H1 (cell line): ENCODE measurements at regions not wholly inside any gene's neighbourhood (a gene's known extent, or its start where the extent isn't known, plus 50 kb on each side); places are given as distances from the start of the nearest gene placed in this dataset.

Experiments used
- CTCF ChIA-PET: fragments of 300-600 bp; sonication (Branson Sonifier 250); formaldehyde crosslinking; loops from one replicate; lab custom pipeline; 2021; ENCODE audit not compliant: partially characterized antibody; lab: Charles Lee
- POLR2A ChIA-PET: fragments of 300-600 bp; sonication (Branson Sonifier 250); formaldehyde crosslinking; loops from one replicate; lab custom pipeline; 2021; ENCODE audit warnings: inconsistent platforms; ENCODE audit not compliant: partially characterized antibody; lab: Charles Lee
- DNase-seq, 2 experiments: peaks; one replicate each; pipeline versions ENCODE4 v3.0.0 to v3.0.0-alpha.2; 2010 to 2022; ENCODE audit warnings: low spot score in 2 of 2, low read depth in 1 of 2, mixed read lengths in 1 of 2
- FAIRE-seq: peaks from 2 replicates; lab custom pipeline; 2011; peaks lifted over from hg19 to GRCh38; lab: Jason Lieb, UNC
- H2AFZ ChIP-seq: 2 replicates; pipeline ENCODE4 v1.8.1; 2012; ENCODE audit warnings: low read length, inconsistent platforms
- H2AK5ac ChIP-seq: 2 replicates; pipeline ENCODE4 v1.6.1; 2013; ENCODE audit warnings: low read depth, low read length
- H2BK120ac ChIP-seq: replicated peaks from 2 replicates; pipeline ENCODE3; 2013; ENCODE audit warnings: low read depth, low read length, inconsistent platforms
- H2BK12ac ChIP-seq: 2 replicates; pipeline ENCODE4 v1.6.1; 2013; ENCODE audit warnings: low read depth, low read length
- H2BK15ac ChIP-seq: 2 replicates; pipeline ENCODE4 v1.6.1; 2013; ENCODE audit warnings: low read length
- H2BK20ac ChIP-seq: 2 replicates; pipeline ENCODE4 v1.6.1; 2013; ENCODE audit warnings: low read length
- H2BK5ac ChIP-seq: 2 replicates; pipeline ENCODE4 v1.6.1; 2013; ENCODE audit warnings: low read depth, low read length
- H3K14ac ChIP-seq: 2 replicates; pipeline ENCODE4 v1.6.1; 2013; ENCODE audit warnings: inconsistent platforms; ENCODE audit not compliant: insufficient read length
- H3K18ac ChIP-seq: 2 replicates; pipeline ENCODE4 v1.6.1; 2013; ENCODE audit warnings: low read length; ENCODE audit errors: extremely low read depth
- H3K23ac ChIP-seq: 2 replicates; pipeline ENCODE4 v1.6.1; 2013; ENCODE audit warnings: inconsistent platforms; ENCODE audit not compliant: insufficient read length
- H3K23me2 ChIP-seq: 2 replicates; pipeline ENCODE4 v1.6.1; 2013; ENCODE audit warnings: low read depth, low read length
- H3K27ac ChIP-seq: 2 replicates; pipeline ENCODE4 v1.6.1; 2011; ENCODE audit warnings: low read depth, low read length, inconsistent platforms
- H3K27me3 ChIP-seq, 4 experiments: replicated peaks in 1 of 4; 1 replicate in 1 of 4; 2 replicates in 3 of 4; pipeline versions ENCODE4 v1.6.1 to v1.8.1; 2011 to 2013; ENCODE audit warnings: low read length in 3 of 4, mild to moderate bottlenecking in 3 of 4, inconsistent platforms in 2 of 4, mixed read lengths in 2 of 4, moderate library complexity in 1 of 4; ENCODE audit not compliant: control insufficient read depth in 3 of 4, insufficient read depth in 3 of 4; ENCODE audit errors: extremely low read depth in 1 of 4
- H3K36me3 ChIP-seq, 4 experiments: 2 replicates each; pipeline versions ENCODE4 v1.6.1 to v1.8.1; 2011 to 2013; ENCODE audit warnings: mild to moderate bottlenecking in 4 of 4, low read length in 3 of 4, moderate library complexity in 2 of 4, control low read depth in 1 of 4, inconsistent platforms in 1 of 4; ENCODE audit not compliant: insufficient read depth in 4 of 4, control insufficient read depth in 2 of 4
- H3K4ac ChIP-seq: replicated peaks from 2 replicates; pipeline ENCODE3; 2013; ENCODE audit warnings: low read length, low read depth, mixed read lengths, inconsistent platforms; ENCODE audit not compliant: insufficient read length
- H3K4me1 ChIP-seq, 4 experiments: replicated peaks in 1 of 4; 1 replicate in 1 of 4; 2 replicates in 3 of 4; pipeline versions ENCODE4 v1.6.1 to v1.8.1; 2011 to 2013; ENCODE audit warnings: low read length in 3 of 4, inconsistent platforms in 2 of 4, mixed read lengths in 1 of 4; ENCODE audit not compliant: insufficient read depth in 4 of 4, control insufficient read depth in 3 of 4
- H3K4me2 ChIP-seq, 2 experiments: 2 replicates each; pipeline versions ENCODE4 v1.6.1 to v1.8.1; 2011 to 2013; ENCODE audit warnings: low read depth in 2 of 2, low read length in 2 of 2, control low read depth in 1 of 2, inconsistent platforms in 1 of 2, mild to moderate bottlenecking in 1 of 2; ENCODE audit not compliant: insufficient read depth in 1 of 2
- H3K4me3 ChIP-seq, 4 experiments: fragments of 200-600, 300-600 bp in 1 of 4; sonication (generic), shearing (Covaris generic), sonication (Bioruptor Twin) in 1 of 4; 2 replicates each; pipeline versions ENCODE4 v1.5.1 to v1.8.1; 2011 to 2016; ENCODE audit warnings: low read length in 4 of 4, low read depth in 3 of 4, control low read depth in 2 of 4, inconsistent platforms in 2 of 4, mild to moderate bottlenecking in 2 of 4, mixed read lengths in 1 of 4, moderate library complexity in 1 of 4; ENCODE audit not compliant: insufficient read depth in 2 of 4; ENCODE audit errors: extremely low read depth in 1 of 4
- H3K56ac ChIP-seq: replicated peaks from 2 replicates; pipeline ENCODE3; 2013; ENCODE audit warnings: low read depth, mild to moderate bottlenecking, mixed read lengths, low read length, inconsistent platforms; ENCODE audit not compliant: insufficient read length
- H3K79me1 ChIP-seq: 2 replicates; pipeline ENCODE4 v1.6.1; 2013; ENCODE audit warnings: low read depth, low read length, control low read depth
- H3K79me2 ChIP-seq, 2 experiments: 2 replicates each; pipeline versions ENCODE4 v1.6.1 to v1.8.1; 2012 to 2013; ENCODE audit warnings: low read length in 2 of 2, mild to moderate bottlenecking in 2 of 2, inconsistent platforms in 1 of 2; ENCODE audit not compliant: insufficient read depth in 2 of 2, control insufficient read depth in 1 of 2
- H3K9ac ChIP-seq, 4 experiments: replicated peaks in 1 of 4; 1 replicate in 1 of 4; 2 replicates in 3 of 4; pipeline versions ENCODE4 v1.6.1 to v1.8.1; 2011 to 2013; ENCODE audit warnings: low read depth in 3 of 4, low read length in 3 of 4, control low read depth in 2 of 4, mild to moderate bottlenecking in 2 of 4, moderate library complexity in 2 of 4, inconsistent platforms in 1 of 4; ENCODE audit errors: extremely low read depth in 1 of 4
- H3K9me3 ChIP-seq, 2 experiments: 2 replicates each; pipeline versions ENCODE4 v1.6.1 to v1.8.1; 2012 to 2013; ENCODE audit warnings: mild to moderate bottlenecking in 2 of 2, moderate library complexity in 2 of 2, control low read depth in 1 of 2, inconsistent platforms in 1 of 2, low read depth in 1 of 2, low read length in 1 of 2, mixed read lengths in 1 of 2; ENCODE audit not compliant: insufficient read depth in 2 of 2
- H4K20me1 ChIP-seq, 2 experiments: replicated peaks in 1 of 2; 2 replicates each; pipeline versions ENCODE3 to v1.8.1; 2011 to 2013; ENCODE audit warnings: inconsistent platforms in 2 of 2, low read length in 2 of 2, mild to moderate bottlenecking in 1 of 2; ENCODE audit not compliant: insufficient read depth in 2 of 2, control insufficient read depth in 1 of 2
- H4K5ac ChIP-seq: 2 replicates; pipeline ENCODE4 v1.6.1; 2013; ENCODE audit warnings: low read length, low read depth, mixed read lengths, inconsistent platforms; ENCODE audit not compliant: insufficient read length
- H4K8ac ChIP-seq: 2 replicates; pipeline ENCODE4 v1.8.0; 2013; ENCODE audit warnings: mild to moderate bottlenecking, moderate library complexity, low read length, inconsistent platforms; ENCODE audit not compliant: insufficient read depth; ENCODE audit errors: extremely low read depth
- H4K91ac ChIP-seq: replicated peaks from 2 replicates; pipeline ENCODE3; 2013; ENCODE audit warnings: low read length, mixed read lengths, inconsistent platforms; ENCODE audit not compliant: insufficient read length
- ASH2L ChIP-seq: fragments of 200-600, 300-600 bp; sonication (generic); IDR thresholded peaks from one replicate; pipeline ENCODE4 v1.7.1; 2017; ENCODE audit warnings: low read length
- BCL11A ChIP-seq, 2 experiments: IDR thresholded peaks; one replicate each; pipeline ENCODE4 v1.6.1; 2011; ENCODE audit warnings: low read depth in 2 of 2, low read length in 2 of 2, mild to moderate bottlenecking in 2 of 2
- CTCF ChIP-seq, 3 experiments: IDR thresholded peaks; 1 replicate in 2 of 3; 2 replicates in 1 of 3; pipeline versions ENCODE4 v1.5.1 to v1.6.1; 2011; ENCODE audit warnings: low read length in 3 of 3, mild to moderate bottlenecking in 3 of 3, inconsistent platforms in 2 of 3, low read depth in 1 of 3, moderate library complexity in 1 of 3; ENCODE audit not compliant: insufficient read depth in 1 of 3; ENCODE audit errors: control extremely low read depth in 1 of 3
- KDM1A ChIP-seq: fragments of 200-600, 300-600 bp; sonication (generic); IDR thresholded peaks from 2 replicates; pipeline ENCODE4 v1.7.1; 2016; ENCODE audit warnings: mild to moderate bottlenecking, low read length, borderline replicate concordance
- KDM4A ChIP-seq: IDR thresholded peaks from one replicate; pipeline ENCODE4 v1.7.1; 2012; ENCODE audit warnings: low read depth, mild to moderate bottlenecking, moderate library complexity, low read length, inconsistent platforms; ENCODE audit not compliant: severe bottlenecking
- MAFK ChIP-seq: IDR thresholded peaks from 2 replicates; pipeline ENCODE4 v1.6.1; 2012; ENCODE audit warnings: low read depth, mild to moderate bottlenecking, improper control_type of control experiment, low read length
- RAD21 ChIP-seq, 2 experiments: IDR thresholded peaks in 1 of 2; conservative IDR thresholded peaks in 1 of 2; 2 replicates each; pipeline ENCODE4 v1.6.1; 2011; ENCODE audit warnings: low read depth in 2 of 2, low read length in 2 of 2, improper control_type of control experiment in 1 of 2, inconsistent platforms in 1 of 2, mild to moderate bottlenecking in 1 of 2, moderate library complexity in 1 of 2
- SIN3A ChIP-seq, 2 experiments: IDR thresholded peaks in 1 of 2; conservative IDR thresholded peaks in 1 of 2; 2 replicates each; pipeline ENCODE4 v1.6.1; 2011 to 2012; ENCODE audit warnings: low read length in 2 of 2, improper control_type of control experiment in 1 of 2, low read depth in 1 of 2, mild to moderate bottlenecking in 1 of 2
- WGBS, 2 experiments: shearing (Covaris generic) in 1 of 2; methylation state at CpG; one replicate each; pipeline versions ENCODE4 v1.1.6 to v1.1.7; 2013 to 2015; ENCODE audit warnings: low lambda C conversion rate in 2 of 2, mixed read lengths in 2 of 2, inconsistent platforms in 1 of 2, low coverage in 1 of 2, missing lambda C conversion rate in 1 of 2; ENCODE audit not compliant: insufficient replicate concordance in 2 of 2, insufficient coverage in 1 of 2, insufficient read length in 1 of 2; ENCODE audit errors: extremely low coverage in 1 of 2, missing lambda C conversion rate in 1 of 2; 5-methylcytosine and 5-hydroxymethylcytosine counted together
- TF ChIP-seq, protein P1 (sequence below): IDR thresholded peaks from 2 replicates; pipeline ENCODE4 v1.6.1; 2011; ENCODE audit warnings: low read length, improper control_type of control experiment
- TF ChIP-seq, protein P2 (sequence below): IDR thresholded peaks from 2 replicates; pipeline ENCODE4 v1.6.1; 2011; ENCODE audit warnings: low read depth, mild to moderate bottlenecking, low read length; ENCODE audit not compliant: insufficient read depth

DNA sequence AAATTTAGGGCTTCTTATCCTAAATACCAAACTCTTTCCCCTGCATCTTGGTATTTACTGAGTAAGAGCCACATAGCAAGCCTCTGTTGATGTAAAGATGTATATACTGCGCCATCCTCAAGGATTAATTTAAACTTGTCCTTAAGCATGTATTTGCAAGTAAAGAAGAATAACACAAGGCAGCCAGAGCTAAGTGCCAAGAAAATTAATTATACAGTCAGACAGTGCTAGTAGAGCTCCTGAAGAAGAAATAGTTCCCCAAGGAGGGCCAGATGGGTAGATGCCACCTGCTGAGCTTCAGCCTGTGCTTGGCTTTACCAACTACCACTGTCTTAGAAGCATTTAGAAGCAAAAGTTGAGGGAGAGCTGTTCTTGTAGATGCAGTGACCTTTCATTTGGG lies 470.0 kb downstream of the BUD13 start:
- Histone ChIP-seq H4K91ac (no peak overlapping the region), H3K9ac (no peak overlapping the region), H2BK12ac (no peak overlapping the region), H2AK5ac (no peak overlapping the region), H2AFZ (no peak overlapping the region), H3K4me1 (no peaks in the 10 kb centered on the region), H3K27me3 (no peaks in the 10 kb centered on the region), H2BK20ac (no peak overlapping the region), H3K23me2 (no peaks in the 10 kb centered on the region), H4K5ac (no peak overlapping the region), H2BK15ac (no peak overlapping the region), H3K9me3 (no peaks in the 10 kb centered on the region), H3K4me2 (no peak overlapping the region), H3K14ac (no peak overlapping the region), H4K8ac (no peak overlapping the region), H3K4me3 (no peak overlapping the region), H4K20me1 (no peaks in the 10 kb centered on the region), H3K4ac (no peak overlapping the region), H3K18ac (no peak overlapping the region), H3K79me2 (no peaks in the 10 kb centered on the region), H3K79me1 (no peaks in the 10 kb centered on the region), H3K23ac (no peak overlapping the region), H3K36me3 (no peaks in the 10 kb centered on the region), H3K56ac (no peak overlapping the region), H2BK120ac (no peak overlapping the region), H2BK5ac (no peak overlapping the region), H3K27ac (no peak overlapping the region)
- CTCF ChIA-PET, result no interaction called here
- FAIRE-seq (no peak), DNase-seq (no peak)
- POLR2A ChIA-PET, result no interaction called here
- 90% methylated on average over 1 of the region's 1 CpG; no CpG with 5 or more reads in 1 of the 2 experiments for WGBS, 2 experiments
- TF ChIP-seq KDM1A (no peak), SIN3A (conservative IDR thresholded peaks at IDR 0.05 in 1 of 2, IDR thresholded peaks at IDR 0.05 in 1 of 2; ENCODE audit: low read depth in 1 of 2, low read length in 2 of 2) (no peak), RAD21 (IDR thresholded peaks at IDR 0.05 in 1 of 2, conservative IDR thresholded peaks at IDR 0.05 in 1 of 2; ENCODE audit: low read depth in 2 of 2, low read length in 2 of 2) (no peak), BCL11A (IDR thresholded peaks at IDR 0.05; ENCODE audit: low read depth in 2 of 2, low read length in 2 of 2) (no peak), MAFK (no peak), ASH2L (no peak), KDM4A (no peak), CTCF (IDR thresholded peaks at IDR 0.05; ENCODE audit: control extremely low read depth in 1 of 3, insufficient read depth in 1 of 3, low read depth in 1 of 3, low read length in 3 of 3) (no peak)
- TF ChIP-seq, protein P1, sequence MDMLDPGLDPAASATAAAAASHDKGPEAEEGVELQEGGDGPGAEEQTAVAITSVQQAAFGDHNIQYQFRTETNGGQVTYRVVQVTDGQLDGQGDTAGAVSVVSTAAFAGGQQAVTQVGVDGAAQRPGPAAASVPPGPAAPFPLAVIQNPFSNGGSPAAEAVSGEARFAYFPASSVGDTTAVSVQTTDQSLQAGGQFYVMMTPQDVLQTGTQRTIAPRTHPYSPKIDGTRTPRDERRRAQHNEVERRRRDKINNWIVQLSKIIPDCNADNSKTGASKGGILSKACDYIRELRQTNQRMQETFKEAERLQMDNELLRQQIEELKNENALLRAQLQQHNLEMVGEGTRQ, result no peak
- TF ChIP-seq, protein P2, sequence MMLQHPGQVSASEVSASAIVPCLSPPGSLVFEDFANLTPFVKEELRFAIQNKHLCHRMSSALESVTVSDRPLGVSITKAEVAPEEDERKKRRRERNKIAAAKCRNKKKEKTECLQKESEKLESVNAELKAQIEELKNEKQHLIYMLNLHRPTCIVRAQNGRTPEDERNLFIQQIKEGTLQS, result no peak
